ENCODE measurements at regions not wholly inside any gene's neighbourhood (a gene's known extent, or its start where the extent isn't known, plus 50 kb on each side); places are given as distances from the start of the nearest gene placed in this dataset.

GRCh38 chr20:24118034-24118433 is 129.5 kb upstream of the GGTLC1 start:
- no peak for TF ChIP-seq CTCF (IDR thresholded peaks at IDR 0.05)
- no peaks in the 10 kb centered on the region for H3K9me3 Mint-ChIP-seq
- no peak overlapping the region for H3K27ac Mint-ChIP-seq
- H3K27me3 Mint-ChIP-seq (ENCODE audit: low read depth, poor library complexity), result peaks cover 10% of the 10 kb centered on the region
- DNase-seq, result no peak
- H3K36me3 Mint-ChIP-seq (ENCODE audit: low read depth), result no peaks in the 10 kb centered on the region
- peaks cover 48% of the 10 kb centered on the region for H3K4me1 Mint-ChIP-seq
- H3K4me3 Mint-ChIP-seq, result no peak overlapping the region

GRCh38 chr20:24117383-24117782 is 128.8 kb upstream of the GGTLC1 start:
- Mint-ChIP-seq H3K27ac (no peak overlapping the region), H3K27me3 (ENCODE audit: low read depth, poor library complexity) (peaks cover 8% of the 10 kb centered on the region), H3K36me3 (ENCODE audit: low read depth) (no peaks in the 10 kb centered on the region), H3K4me1 (peaks cover 48% of the 10 kb centered on the region), H3K9me3 (no peaks in the 10 kb centered on the region), H3K4me3 (no peak overlapping the region)
- no peak for DNase-seq
- TF ChIP-seq CTCF (IDR thresholded peaks at IDR 0.05), result no peak

- H3K4me3 Mint-ChIP-seq, result no peak overlapping the region
- H3K27me3 Mint-ChIP-seq (ENCODE audit: low read depth, poor library complexity), result peaks cover 8% of the 10 kb centered on the region
- H3K4me1 Mint-ChIP-seq, result peaks cover 48% of the 10 kb centered on the region
- no peaks in the 10 kb centered on the region for H3K36me3 Mint-ChIP-seq (ENCODE audit: low read depth)
- no peak for DNase-seq
- no peak for TF ChIP-seq CTCF (IDR thresholded peaks at IDR 0.05)
- no peaks in the 10 kb centered on the region for H3K9me3 Mint-ChIP-seq
- no peak overlapping the region for H3K27ac Mint-ChIP-seq
Measured at GRCh38 chr20:24116611-24117010, 128.0 kb upstream of the GGTLC1 start.

- no peak for TF ChIP-seq CTCF (IDR thresholded peaks at IDR 0.05)
- no peaks in the 10 kb centered on the region for H3K36me3 Mint-ChIP-seq (ENCODE audit: low read depth)
- DNase-seq, result no peak
- H3K4me1 Mint-ChIP-seq, result peaks cover 24% of the 10 kb centered on the region
- no peak overlapping the region for H3K27ac Mint-ChIP-seq
- no peak overlapping the region for H3K4me3 Mint-ChIP-seq
- H3K27me3 Mint-ChIP-seq (ENCODE audit: low read depth, poor library complexity), result peaks cover 8% of the 10 kb centered on the region
- H3K9me3 Mint-ChIP-seq, result no peaks in the 10 kb centered on the region
Measured at GRCh38 chr20:24112360-24112759, 123.8 kb upstream of the GGTLC1 start.

- no peak for TF ChIP-seq CTCF (IDR thresholded peaks at IDR 0.05)
- peaks cover 19% of the 10 kb centered on the region for H3K4me1 Mint-ChIP-seq
- DNase-seq, result no peak
- no peaks in the 10 kb centered on the region for H3K9me3 Mint-ChIP-seq
- peaks cover 12% of the 10 kb centered on the region for H3K27me3 Mint-ChIP-seq (ENCODE audit: low read depth, poor library complexity)
- no peak overlapping the region for H3K27ac Mint-ChIP-seq
- no peak overlapping the region for H3K4me3 Mint-ChIP-seq
- H3K36me3 Mint-ChIP-seq (ENCODE audit: low read depth), result no peaks in the 10 kb centered on the region
Measured at GRCh38 chr20:24111858-24112257, 123.3 kb upstream of the GGTLC1 start.

- peaks cover 9% of the 10 kb centered on the region for H3K27me3 Mint-ChIP-seq (ENCODE audit: low read depth, poor library complexity)
- H3K4me1 Mint-ChIP-seq, result no peaks in the 10 kb centered on the region
- H3K4me3 Mint-ChIP-seq, result no peak overlapping the region
- TF ChIP-seq CTCF (IDR thresholded peaks at IDR 0.05), result no peak
- no peak overlapping the region for H3K27ac Mint-ChIP-seq
- H3K9me3 Mint-ChIP-seq, result no peaks in the 10 kb centered on the region
- no peak for DNase-seq
- H3K36me3 Mint-ChIP-seq (ENCODE audit: low read depth), result no peaks in the 10 kb centered on the region
Measured at GRCh38 chr20:24109537-24109936, 121.0 kb upstream of the GGTLC1 start.

Measured in nephron progenitor cell (in vitro differentiated cells).